CD14-positive monocyte (primary cell): ENCODE measurements at regions not wholly inside any gene's neighbourhood (a gene's known extent, or its start where the extent isn't known, plus 50 kb on each side); places are given as distances from the start of the nearest gene placed in this dataset.

ENCODE experiments used
- DNase-seq, 3 donors: peaks; one replicate each; pipeline ENCODE4 v3.0.0-alpha.2; 2011 to 2022
- H2AFZ ChIP-seq: 2 replicates; pipeline ENCODE4 v1.6.0; 2012; ENCODE audit warnings: mild to moderate bottlenecking, low read depth, low read length, inconsistent platforms; ENCODE audit not compliant: insufficient read depth, poor library complexity, severe bottlenecking
- H3K27ac ChIP-seq, 2 donors: 1 replicate in 1 of 2; 2 replicates in 1 of 2; pipeline ENCODE4 v1.5.1; 2012 to 2013; ENCODE audit warnings: low read length in 2 of 2, control low read depth in 1 of 2, inconsistent platforms in 1 of 2, low read depth in 1 of 2, mild to moderate bottlenecking in 1 of 2
- H3K27me3 ChIP-seq, 2 donors: one replicate each; pipeline versions ENCODE4 v1.6.0 to v1.6.1; 2011 to 2013; ENCODE audit warnings: low read length in 2 of 2; ENCODE audit not compliant: control insufficient read depth in 2 of 2, insufficient read depth in 2 of 2
- H3K36me3 ChIP-seq, 2 donors: replicated peaks in 1 of 2; 1 replicate in 1 of 2; 2 replicates in 1 of 2; pipeline versions ENCODE4 v1.5.1 to v1.6.1; 2012 to 2013; ENCODE audit warnings: low read length in 2 of 2, control low read depth in 1 of 2, inconsistent platforms in 1 of 2, mild to moderate bottlenecking in 1 of 2; ENCODE audit not compliant: insufficient read depth in 2 of 2, control insufficient read depth in 1 of 2
- H3K4me1 ChIP-seq, 2 donors: 1 replicate in 1 of 2; 2 replicates in 1 of 2; pipeline versions ENCODE4 v1.5.1 to v1.6.1; 2012 to 2013; ENCODE audit warnings: low read length in 2 of 2, control low read depth in 1 of 2, inconsistent platforms in 1 of 2, mild to moderate bottlenecking in 1 of 2, moderate library complexity in 1 of 2; ENCODE audit not compliant: insufficient read depth in 2 of 2, control insufficient read depth in 1 of 2
- H3K4me2 ChIP-seq: replicated peaks from 2 replicates; pipeline ENCODE3; 2012; ENCODE audit warnings: low read length, moderate library complexity, mild to moderate bottlenecking; ENCODE audit not compliant: poor library complexity, severe bottlenecking; ENCODE audit errors: extremely low read depth
- H3K4me3 ChIP-seq, 3 experiments: fragments of 200-600 bp in 1 of 3; sonication (generic) in 1 of 3; replicated peaks in 1 of 3; 1 replicate in 2 of 3; 2 replicates in 1 of 3; pipeline ENCODE4 v1.5.1; 2011 to 2013; ENCODE audit warnings: low read length in 3 of 3, mild to moderate bottlenecking in 3 of 3, control low read depth in 2 of 3, low read depth in 2 of 3, inconsistent platforms in 1 of 3, moderate library complexity in 1 of 3
- H3K79me2 ChIP-seq: 2 replicates; pipeline ENCODE4 v1.6.0; 2012; ENCODE audit warnings: mild to moderate bottlenecking, control low read depth, inconsistent platforms, low read length, moderate library complexity; ENCODE audit not compliant: insufficient read depth
- H3K9ac ChIP-seq: 2 replicates; pipeline ENCODE4 v1.6.0; 2017; ENCODE audit warnings: low read length, mild to moderate bottlenecking; ENCODE audit not compliant: insufficient read depth, poor library complexity, severe bottlenecking
- H3K9me3 ChIP-seq, 2 donors: replicated peaks in 1 of 2; 1 replicate in 1 of 2; 2 replicates in 1 of 2; pipeline versions ENCODE4 v1.5.1 to v1.6.1; 2012 to 2013; ENCODE audit warnings: low read length in 2 of 2, control low read depth in 1 of 2; ENCODE audit not compliant: control insufficient read depth in 1 of 2, insufficient read depth in 1 of 2
- H4K20me1 ChIP-seq: 2 replicates; pipeline ENCODE4 v1.6.0; 2012; ENCODE audit warnings: mild to moderate bottlenecking, low read length, control low read depth, moderate library complexity; ENCODE audit not compliant: insufficient read depth
- H3K27ac Mint-ChIP-seq, 7 donors: one replicate each; pipeline ENCODE4 v1.8.0; 2020; ENCODE audit warnings: mild to moderate bottlenecking in 7 of 7, mixed read lengths in 7 of 7, moderate library complexity in 6 of 7, inconsistent platforms in 2 of 7
- H3K27me3 Mint-ChIP-seq, 3 donors: one replicate each; pipeline ENCODE4 v1.8.0; 2021 to 2022; ENCODE audit warnings: low read depth in 3 of 3, mild to moderate bottlenecking in 3 of 3, mixed read lengths in 3 of 3, moderate library complexity in 3 of 3, inconsistent platforms in 1 of 3
- H3K36me3 Mint-ChIP-seq, 2 donors: one replicate each; pipeline ENCODE4 v1.8.0; 2020; ENCODE audit warnings: mixed read lengths in 2 of 2, inconsistent platforms in 1 of 2, mild to moderate bottlenecking in 1 of 2
- H3K4me1 Mint-ChIP-seq: one replicate; pipeline ENCODE4 v1.8.0; 2020; ENCODE audit warnings: mild to moderate bottlenecking, mixed read lengths
- H3K4me3 Mint-ChIP-seq, 2 donors: one replicate each; pipeline ENCODE4 v1.8.0; 2020; ENCODE audit warnings: mild to moderate bottlenecking in 2 of 2, mixed read lengths in 2 of 2, moderate library complexity in 1 of 2
- H3K9me3 Mint-ChIP-seq, 7 donors: one replicate each; pipeline ENCODE4 v1.8.0; 2020 to 2022; ENCODE audit warnings: mixed read lengths in 7 of 7, mild to moderate bottlenecking in 6 of 7, moderate library complexity in 6 of 7, inconsistent platforms in 2 of 7
- WGBS: methylation state at CpG from one replicate; pipeline ENCODE4 v1.1.5; 2013; ENCODE audit warnings: missing lambda C conversion rate; ENCODE audit not compliant: insufficient coverage; 5-methylcytosine and 5-hydroxymethylcytosine counted together
- intact Hi-C, 2 donors: fragments of 100-400 bp; cut with micrococcal nuclease; formaldehyde crosslinking; loops; one replicate each; pipeline versions ENCODE4 v1.15.0 to v1.15.1; 2023
- TF ChIP-seq, protein P1 (sequence below): fragments of 200-600 bp; IDR thresholded peaks from one replicate; pipeline ENCODE4 v1.8.0; 2022; ENCODE audit warnings: antibody characterized with exemption, mild to moderate bottlenecking

DNA sequence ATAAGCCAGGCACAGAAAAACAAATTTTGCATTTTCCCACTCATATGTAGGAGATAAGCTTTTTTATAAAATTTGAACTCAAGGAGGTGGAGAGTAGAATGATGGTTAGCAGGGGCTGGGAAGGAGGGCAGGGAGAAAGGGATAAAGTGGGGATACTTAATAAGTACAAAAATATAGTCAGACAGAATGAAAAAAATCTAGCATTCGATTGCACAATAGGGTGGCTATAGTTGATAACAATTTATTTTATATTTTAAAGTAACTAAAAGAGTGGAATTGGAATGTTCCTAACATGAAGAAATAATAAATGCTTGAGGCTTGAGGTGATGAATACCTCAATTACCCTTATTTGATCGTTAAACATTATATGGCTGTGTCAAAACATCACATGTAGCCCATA, 415.7 kb upstream of the STEAP1 start:
- H3K27ac ChIP-seq = no peak overlapping the region
- Mint-ChIP-seq H3K36me3 (no peaks in the 10 kb centered on the region), H3K9me3 (peaks cover 0 to 12% (median 2%) of the 10 kb centered on the region in 7 donors), H3K27ac (no peak overlapping the region), H3K4me3 (no peak overlapping the region), H3K27me3 (no peaks in the 10 kb centered on the region), H3K4me1 (no peaks in the 10 kb centered on the region)
- WGBS = no CpG with 5 or more reads among the region's 2 CpGs
- H3K36me3 ChIP-seq = no peaks in the 10 kb centered on the region
- H2AFZ ChIP-seq = no peak overlapping the region
- no peaks in the 10 kb centered on the region for H3K79me2 ChIP-seq
- no peaks in the 10 kb centered on the region for H4K20me1 ChIP-seq
- H3K9ac ChIP-seq = no peak overlapping the region
- intact Hi-C loops = no loop called here
- no peak overlapping the region for H3K4me3 ChIP-seq
- H3K9me3 ChIP-seq = no peaks in the 10 kb centered on the region
- H3K4me1 ChIP-seq = no peaks in the 10 kb centered on the region
- DNase-seq = no peak
- H3K27me3 ChIP-seq = no peaks in the 10 kb centered on the region
- H3K4me2 ChIP-seq = no peak overlapping the region
- TF ChIP-seq, protein P1, sequence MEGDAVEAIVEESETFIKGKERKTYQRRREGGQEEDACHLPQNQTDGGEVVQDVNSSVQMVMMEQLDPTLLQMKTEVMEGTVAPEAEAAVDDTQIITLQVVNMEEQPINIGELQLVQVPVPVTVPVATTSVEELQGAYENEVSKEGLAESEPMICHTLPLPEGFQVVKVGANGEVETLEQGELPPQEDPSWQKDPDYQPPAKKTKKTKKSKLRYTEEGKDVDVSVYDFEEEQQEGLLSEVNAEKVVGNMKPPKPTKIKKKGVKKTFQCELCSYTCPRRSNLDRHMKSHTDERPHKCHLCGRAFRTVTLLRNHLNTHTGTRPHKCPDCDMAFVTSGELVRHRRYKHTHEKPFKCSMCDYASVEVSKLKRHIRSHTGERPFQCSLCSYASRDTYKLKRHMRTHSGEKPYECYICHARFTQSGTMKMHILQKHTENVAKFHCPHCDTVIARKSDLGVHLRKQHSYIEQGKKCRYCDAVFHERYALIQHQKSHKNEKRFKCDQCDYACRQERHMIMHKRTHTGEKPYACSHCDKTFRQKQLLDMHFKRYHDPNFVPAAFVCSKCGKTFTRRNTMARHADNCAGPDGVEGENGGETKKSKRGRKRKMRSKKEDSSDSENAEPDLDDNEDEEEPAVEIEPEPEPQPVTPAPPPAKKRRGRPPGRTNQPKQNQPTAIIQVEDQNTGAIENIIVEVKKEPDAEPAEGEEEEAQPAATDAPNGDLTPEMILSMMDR = no peak

DNA sequence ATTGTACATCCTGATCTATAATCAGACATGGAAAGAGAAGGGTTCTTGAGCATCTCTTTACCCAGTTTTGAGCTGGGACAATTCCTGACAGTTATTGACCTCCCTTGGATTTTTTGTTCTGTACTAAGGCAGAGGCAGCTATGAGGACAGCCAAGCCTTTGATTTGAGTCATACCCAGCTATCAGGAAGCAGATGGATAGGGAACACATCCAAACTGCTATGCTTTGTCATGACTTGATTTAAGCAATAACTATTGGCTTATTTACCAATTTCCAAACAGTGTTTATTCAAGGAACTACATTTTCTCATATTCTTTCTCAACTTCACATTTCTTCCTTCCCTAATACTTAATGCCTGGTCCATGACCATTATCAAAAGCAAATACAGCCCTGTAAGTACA, 396.4 kb upstream of the STEAP1 start:
- no peaks in the 10 kb centered on the region for H4K20me1 ChIP-seq
- no peaks in the 10 kb centered on the region for H3K36me3 ChIP-seq
- no peaks in the 10 kb centered on the region for H3K79me2 ChIP-seq
- Mint-ChIP-seq H3K9me3 (peaks cover 0 to 6% (median 2%) of the 10 kb centered on the region in 7 donors), H3K27me3 (peaks cover 0 to 2% (median 0%) of the 10 kb centered on the region in 3 donors), H3K27ac (no peak overlapping the region), H3K36me3 (no peaks in the 10 kb centered on the region), H3K4me1 (no peaks in the 10 kb centered on the region), H3K4me3 (no peak overlapping the region)
- DNase-seq = no peak
- H3K27me3 ChIP-seq = no peaks in the 10 kb centered on the region
- no peak overlapping the region for H3K9ac ChIP-seq
- no peaks in the 10 kb centered on the region for H3K4me1 ChIP-seq
- intact Hi-C loops = no loop called here
- TF ChIP-seq, protein P1 = no peak
- no peak overlapping the region for H3K4me2 ChIP-seq
- H3K27ac ChIP-seq = no peak overlapping the region
- H3K9me3 ChIP-seq = peaks cover 0 to 2% of the 10 kb centered on the region in 2 donors
- H2AFZ ChIP-seq = no peak overlapping the region
- no peak overlapping the region for H3K4me3 ChIP-seq
